ENCODE measurements at regions not wholly inside any gene's neighbourhood (a gene's known extent, or its start where the extent isn't known, plus 50 kb on each side); places are given as distances from the start of the nearest gene placed in this dataset.

DNA sequence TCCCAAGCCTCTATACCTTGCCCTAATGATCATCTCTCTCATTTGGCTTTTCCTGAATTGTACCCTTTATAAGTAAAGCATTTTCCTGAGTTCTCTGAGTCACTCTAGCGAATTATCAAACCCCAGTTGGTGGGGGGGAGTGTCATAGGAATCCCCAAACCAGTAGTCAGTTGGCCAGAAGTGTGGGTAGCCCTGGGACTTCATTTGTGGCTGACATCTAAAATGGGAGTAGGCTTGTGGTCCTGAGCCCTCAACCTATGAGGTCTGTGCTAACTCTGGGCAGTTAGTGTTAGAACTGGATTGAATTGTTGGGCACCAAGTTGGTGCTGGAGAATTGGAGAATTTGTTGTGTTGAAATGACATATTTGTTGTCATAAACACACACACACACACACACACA, 91.3 kb downstream of the BBS10 start:
- ChIA-PET CTCF (no interaction called here), POLR2A (no interaction called here)
- ATAC-seq: no peak
- no peaks in the 10 kb centered on the region for H3K36me3 ChIP-seq (ENCODE audit: control insufficient read depth, insufficient read depth, low read length)
- no TSS peak for BruUV-seq (replicated peaks)
- H3K27me3 ChIP-seq (ENCODE audit: control insufficient read depth, insufficient read depth, low read length): no peaks in the 10 kb centered on the region
- H3K9me3 ChIP-seq (ENCODE audit: control insufficient read depth, insufficient read depth, low read depth, low read length): no peaks in the 10 kb centered on the region
- H3K4me3 ChIP-seq (ENCODE audit: low read depth in 2 of 2, low read length in 2 of 2): no peak overlapping the region
- H3K27ac ChIP-seq (ENCODE audit: low read length): no peak overlapping the region
- DNase-seq (ENCODE audit: low read depth, low spot score): no peak
- intact Hi-C loops (cut with micrococcal nuclease; ENCODE audit: unreplicated experiment) (no loop called here), in situ Hi-C loops (cut with HindIII; ENCODE audit: low pct_unique_long_range_greater_than_20kb, low sequenced_read_pairs) (no loop called here)
- no peaks in the 10 kb centered on the region for H3K4me1 ChIP-seq (ENCODE audit: control insufficient read depth, insufficient read depth, low read length)
- TF ChIP-seq, protein P1, sequence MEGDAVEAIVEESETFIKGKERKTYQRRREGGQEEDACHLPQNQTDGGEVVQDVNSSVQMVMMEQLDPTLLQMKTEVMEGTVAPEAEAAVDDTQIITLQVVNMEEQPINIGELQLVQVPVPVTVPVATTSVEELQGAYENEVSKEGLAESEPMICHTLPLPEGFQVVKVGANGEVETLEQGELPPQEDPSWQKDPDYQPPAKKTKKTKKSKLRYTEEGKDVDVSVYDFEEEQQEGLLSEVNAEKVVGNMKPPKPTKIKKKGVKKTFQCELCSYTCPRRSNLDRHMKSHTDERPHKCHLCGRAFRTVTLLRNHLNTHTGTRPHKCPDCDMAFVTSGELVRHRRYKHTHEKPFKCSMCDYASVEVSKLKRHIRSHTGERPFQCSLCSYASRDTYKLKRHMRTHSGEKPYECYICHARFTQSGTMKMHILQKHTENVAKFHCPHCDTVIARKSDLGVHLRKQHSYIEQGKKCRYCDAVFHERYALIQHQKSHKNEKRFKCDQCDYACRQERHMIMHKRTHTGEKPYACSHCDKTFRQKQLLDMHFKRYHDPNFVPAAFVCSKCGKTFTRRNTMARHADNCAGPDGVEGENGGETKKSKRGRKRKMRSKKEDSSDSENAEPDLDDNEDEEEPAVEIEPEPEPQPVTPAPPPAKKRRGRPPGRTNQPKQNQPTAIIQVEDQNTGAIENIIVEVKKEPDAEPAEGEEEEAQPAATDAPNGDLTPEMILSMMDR (IDR thresholded peaks at IDR 0.05): no peak
- TF ChIP-seq, protein P2, sequence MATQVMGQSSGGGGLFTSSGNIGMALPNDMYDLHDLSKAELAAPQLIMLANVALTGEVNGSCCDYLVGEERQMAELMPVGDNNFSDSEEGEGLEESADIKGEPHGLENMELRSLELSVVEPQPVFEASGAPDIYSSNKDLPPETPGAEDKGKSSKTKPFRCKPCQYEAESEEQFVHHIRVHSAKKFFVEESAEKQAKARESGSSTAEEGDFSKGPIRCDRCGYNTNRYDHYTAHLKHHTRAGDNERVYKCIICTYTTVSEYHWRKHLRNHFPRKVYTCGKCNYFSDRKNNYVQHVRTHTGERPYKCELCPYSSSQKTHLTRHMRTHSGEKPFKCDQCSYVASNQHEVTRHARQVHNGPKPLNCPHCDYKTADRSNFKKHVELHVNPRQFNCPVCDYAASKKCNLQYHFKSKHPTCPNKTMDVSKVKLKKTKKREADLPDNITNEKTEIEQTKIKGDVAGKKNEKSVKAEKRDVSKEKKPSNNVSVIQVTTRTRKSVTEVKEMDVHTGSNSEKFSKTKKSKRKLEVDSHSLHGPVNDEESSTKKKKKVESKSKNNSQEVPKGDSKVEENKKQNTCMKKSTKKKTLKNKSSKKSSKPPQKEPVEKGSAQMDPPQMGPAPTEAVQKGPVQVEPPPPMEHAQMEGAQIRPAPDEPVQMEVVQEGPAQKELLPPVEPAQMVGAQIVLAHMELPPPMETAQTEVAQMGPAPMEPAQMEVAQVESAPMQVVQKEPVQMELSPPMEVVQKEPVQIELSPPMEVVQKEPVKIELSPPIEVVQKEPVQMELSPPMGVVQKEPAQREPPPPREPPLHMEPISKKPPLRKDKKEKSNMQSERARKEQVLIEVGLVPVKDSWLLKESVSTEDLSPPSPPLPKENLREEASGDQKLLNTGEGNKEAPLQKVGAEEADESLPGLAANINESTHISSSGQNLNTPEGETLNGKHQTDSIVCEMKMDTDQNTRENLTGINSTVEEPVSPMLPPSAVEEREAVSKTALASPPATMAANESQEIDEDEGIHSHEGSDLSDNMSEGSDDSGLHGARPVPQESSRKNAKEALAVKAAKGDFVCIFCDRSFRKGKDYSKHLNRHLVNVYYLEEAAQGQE (IDR thresholded peaks at IDR 0.05; ENCODE audit: insufficient read depth in 1 of 2, low read depth in 2 of 2, low read length in 1 of 2): no peak
- no peak for TF ChIP-seq SIN3A (IDR thresholded peaks at IDR 0.05; ENCODE audit: borderline replicate concordance, insufficient read depth, low read depth, low read length)
- no peak for TF ChIP-seq TCF7L2 (IDR thresholded peaks at IDR 0.05; ENCODE audit: low read depth, low read length)
- TF ChIP-seq POLR2AphosphoS5 (IDR thresholded peaks at IDR 0.05; ENCODE audit: low read depth, low read length): no peak

DNA sequence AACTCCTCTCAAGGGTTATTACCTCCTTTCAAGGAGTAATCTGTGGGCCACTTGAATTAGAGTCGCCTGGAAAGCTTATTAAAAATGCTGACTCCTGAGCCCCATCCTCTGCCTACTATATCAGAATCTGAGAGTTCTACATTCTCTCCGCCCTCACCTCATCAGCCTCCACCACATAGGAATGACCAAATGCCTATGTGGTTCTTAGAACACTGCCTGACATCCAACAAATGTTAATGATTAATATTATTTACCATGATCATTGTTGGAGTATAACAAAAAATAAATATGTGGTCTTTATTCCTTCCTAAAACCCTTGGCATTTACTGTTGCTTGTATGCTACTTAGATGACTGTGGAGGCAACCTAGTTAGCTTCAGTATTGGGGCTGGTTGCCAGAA, 91.9 kb downstream of the BBS10 start:
- Histone ChIP-seq H3K4me3 (ENCODE audit: low read depth in 2 of 2, low read length in 2 of 2) (no peak overlapping the region), H3K4me1 (ENCODE audit: control insufficient read depth, insufficient read depth, low read length) (no peaks in the 10 kb centered on the region), H3K36me3 (ENCODE audit: control insufficient read depth, insufficient read depth, low read length) (no peaks in the 10 kb centered on the region), H3K9me3 (ENCODE audit: control insufficient read depth, insufficient read depth, low read depth, low read length) (no peaks in the 10 kb centered on the region), H3K27ac (ENCODE audit: low read length) (no peak overlapping the region), H3K27me3 (ENCODE audit: control insufficient read depth, insufficient read depth, low read length) (no peaks in the 10 kb centered on the region)
- BruUV-seq (replicated peaks): no TSS peak
- ATAC-seq (no peak), DNase-seq (ENCODE audit: low read depth, low spot score) (no peak)
- ChIA-PET CTCF (no interaction called here), POLR2A (no interaction called here)
- intact Hi-C loops (cut with micrococcal nuclease; ENCODE audit: unreplicated experiment) (no loop called here), in situ Hi-C loops (cut with HindIII; ENCODE audit: low pct_unique_long_range_greater_than_20kb, low sequenced_read_pairs) (no loop called here)
- TF ChIP-seq POLR2AphosphoS5 (IDR thresholded peaks at IDR 0.05; ENCODE audit: low read depth, low read length): no peak
- TF ChIP-seq SIN3A (IDR thresholded peaks at IDR 0.05; ENCODE audit: borderline replicate concordance, insufficient read depth, low read depth, low read length): no peak
- TF ChIP-seq, protein P2 (IDR thresholded peaks at IDR 0.05; ENCODE audit: insufficient read depth in 1 of 2, low read depth in 2 of 2, low read length in 1 of 2): no peak
- no peak for TF ChIP-seq TCF7L2 (IDR thresholded peaks at IDR 0.05; ENCODE audit: low read depth, low read length)
- TF ChIP-seq, protein P1 (IDR thresholded peaks at IDR 0.05): no peak

Data from Panc1 (cell line).